NB4 (cell line): ENCODE measurements at regions not wholly inside any gene's neighbourhood (a gene's known extent, or its start where the extent isn't known, plus 50 kb on each side); places are given as distances from the start of the nearest gene placed in this dataset.

Experiments used
- TF ChIP-seq, protein P1 (sequence below): IDR thresholded peaks from one replicate; pipeline ENCODE4 v1.5.1; 2012; ENCODE audit warnings: low read depth, low read length
- TF ChIP-seq, protein P2 (sequence below): IDR thresholded peaks from 2 replicates; pipeline ENCODE4 v1.6.1; 2011; ENCODE audit warnings: low read depth, low read length

DNA sequence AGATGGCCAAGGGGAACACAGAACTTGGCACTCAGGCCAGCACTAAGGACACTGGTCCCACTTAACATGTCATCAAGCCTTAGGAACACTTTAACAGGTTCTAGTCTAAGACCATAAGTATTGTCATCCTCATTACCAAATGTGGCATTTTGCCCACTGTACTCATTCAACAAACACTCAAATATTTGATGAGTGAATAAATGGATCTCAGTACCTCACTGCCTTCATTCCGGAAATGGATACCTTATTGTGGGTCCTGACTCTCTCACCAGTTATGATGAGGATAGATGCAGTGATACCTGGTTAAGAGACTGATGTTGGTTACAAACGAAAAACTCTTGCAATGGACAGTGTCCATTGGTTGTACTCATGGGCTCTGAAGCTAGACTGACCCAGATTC lies 455.2 kb upstream of the DYNLRB2 start:
- TF ChIP-seq, protein P1, sequence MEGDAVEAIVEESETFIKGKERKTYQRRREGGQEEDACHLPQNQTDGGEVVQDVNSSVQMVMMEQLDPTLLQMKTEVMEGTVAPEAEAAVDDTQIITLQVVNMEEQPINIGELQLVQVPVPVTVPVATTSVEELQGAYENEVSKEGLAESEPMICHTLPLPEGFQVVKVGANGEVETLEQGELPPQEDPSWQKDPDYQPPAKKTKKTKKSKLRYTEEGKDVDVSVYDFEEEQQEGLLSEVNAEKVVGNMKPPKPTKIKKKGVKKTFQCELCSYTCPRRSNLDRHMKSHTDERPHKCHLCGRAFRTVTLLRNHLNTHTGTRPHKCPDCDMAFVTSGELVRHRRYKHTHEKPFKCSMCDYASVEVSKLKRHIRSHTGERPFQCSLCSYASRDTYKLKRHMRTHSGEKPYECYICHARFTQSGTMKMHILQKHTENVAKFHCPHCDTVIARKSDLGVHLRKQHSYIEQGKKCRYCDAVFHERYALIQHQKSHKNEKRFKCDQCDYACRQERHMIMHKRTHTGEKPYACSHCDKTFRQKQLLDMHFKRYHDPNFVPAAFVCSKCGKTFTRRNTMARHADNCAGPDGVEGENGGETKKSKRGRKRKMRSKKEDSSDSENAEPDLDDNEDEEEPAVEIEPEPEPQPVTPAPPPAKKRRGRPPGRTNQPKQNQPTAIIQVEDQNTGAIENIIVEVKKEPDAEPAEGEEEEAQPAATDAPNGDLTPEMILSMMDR: no peak
- TF ChIP-seq, protein P2, sequence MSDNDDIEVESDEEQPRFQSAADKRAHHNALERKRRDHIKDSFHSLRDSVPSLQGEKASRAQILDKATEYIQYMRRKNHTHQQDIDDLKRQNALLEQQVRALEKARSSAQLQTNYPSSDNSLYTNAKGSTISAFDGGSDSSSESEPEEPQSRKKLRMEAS: no peak
